Panc1 (cell line): ENCODE measurements at regions not wholly inside any gene's neighbourhood (a gene's known extent, or its start where the extent isn't known, plus 50 kb on each side); places are given as distances from the start of the nearest gene placed in this dataset.

Experiments
- ATAC-seq: fragments of 200-7000 bp; cut with Tn5 transposase; 2 replicates; pipeline ENCODE4 v1.9.1; 2020; ENCODE audit warnings: mild to moderate bottlenecking, moderate library complexity
- BruUV-seq: library from RNA; stranded (reverse); fragments of 400-500 nt; replicated peaks from 2 replicates; lab custom pipeline; 2021; lab: Mats Ljungman, UMichigan
- CTCF ChIA-PET: fragments of 300-600 bp; sonication (Branson Sonifier 250); formaldehyde crosslinking; loops from one replicate; lab custom pipeline; 2022; ENCODE audit warnings: antibody characterized with exemption; lab: Charles Lee
- POLR2A ChIA-PET: fragments of 300-600 bp; sonication (Branson Sonifier 250); formaldehyde crosslinking; loops from one replicate; lab custom pipeline; 2022; ENCODE audit warnings: antibody characterized with exemption; lab: Charles Lee
- DNase-seq: peaks from one replicate; pipeline ENCODE4 v3.0.0-alpha.2; 2010; ENCODE audit warnings: low read depth, low spot score
- H3K27ac ChIP-seq: 2 replicates; pipeline ENCODE4 v1.5.1; 2011; ENCODE audit warnings: mild to moderate bottlenecking, low read length, inconsistent platforms
- H3K27me3 ChIP-seq: fragments of 200-500 bp; sonication (Bioruptor generic); 2 replicates; pipeline ENCODE4 v1.6.0; 2014; ENCODE audit warnings: low read length, inconsistent platforms; ENCODE audit not compliant: control insufficient read depth, insufficient read depth
- H3K36me3 ChIP-seq: fragments of 200-500 bp; sonication (Bioruptor generic); 2 replicates; pipeline ENCODE4 v1.5.1; 2014; ENCODE audit warnings: inconsistent platforms, mild to moderate bottlenecking, low read length, moderate library complexity; ENCODE audit not compliant: control insufficient read depth, insufficient read depth
- H3K4me1 ChIP-seq: 2 replicates; pipeline ENCODE4 v1.5.1; 2011; ENCODE audit warnings: inconsistent platforms, mild to moderate bottlenecking, low read length, moderate library complexity; ENCODE audit not compliant: control insufficient read depth, insufficient read depth
- H3K4me3 ChIP-seq, 2 experiments: 2 replicates each; pipeline ENCODE4 v1.5.1; 2011 to 2012; ENCODE audit warnings: low read depth in 2 of 2, low read length in 2 of 2, mild to moderate bottlenecking in 2 of 2, inconsistent platforms in 1 of 2, moderate library complexity in 1 of 2
- H3K9me3 ChIP-seq: fragments of 200-500 bp; sonication (Bioruptor generic); 2 replicates; pipeline ENCODE4 v1.5.1; 2014; ENCODE audit warnings: low read depth, mild to moderate bottlenecking, inconsistent platforms, low read length, moderate library complexity; ENCODE audit not compliant: control insufficient read depth, insufficient read depth
- CTCF ChIP-seq: fragments of 450-650 bp; IDR thresholded peaks from 2 replicates; pipeline ENCODE4 v1.5.1; 2017; ENCODE audit warnings: mild to moderate bottlenecking
- POLR2AphosphoS5 ChIP-seq: IDR thresholded peaks from 2 replicates; pipeline ENCODE4 v1.6.1; 2012; ENCODE audit warnings: mild to moderate bottlenecking, low read depth, low read length, moderate library complexity
- REST ChIP-seq, 2 experiments: IDR thresholded peaks; 2 replicates each; pipeline ENCODE4 v1.6.1; 2011 to 2012; ENCODE audit warnings: low read depth in 2 of 2, control low read depth in 1 of 2, low read length in 1 of 2, mild to moderate bottlenecking in 1 of 2, moderate library complexity in 1 of 2; ENCODE audit not compliant: insufficient read depth in 1 of 2
- SIN3A ChIP-seq: IDR thresholded peaks from 2 replicates; pipeline ENCODE4 v1.6.1; 2012; ENCODE audit warnings: low read depth, mild to moderate bottlenecking, low read length, moderate library complexity, borderline replicate concordance; ENCODE audit not compliant: insufficient read depth
- TCF7L2 ChIP-seq: IDR thresholded peaks from 2 replicates; pipeline ENCODE4 v1.6.1; 2011; ENCODE audit warnings: mild to moderate bottlenecking, low read depth, low read length, inconsistent platforms
- in situ Hi-C: cut with HindIII; loops from 2 replicates; pipeline ENCODE4 v1.10.0; 2016; ENCODE audit warnings: low sequenced_read_pairs, low pct_unique_long_range_greater_than_20kb
- intact Hi-C: fragments of 100-400 bp; cut with micrococcal nuclease; formaldehyde crosslinking; loops from one replicate; pipeline ENCODE4 v1.10.0; 2022; ENCODE audit not compliant: unreplicated experiment

- H3K27me3 ChIP-seq: no peaks in the 10 kb centered on the region
- ATAC-seq (no peak), DNase-seq (no peak)
- H3K27ac ChIP-seq: no peak overlapping the region
- TF ChIP-seq SIN3A (no peak), REST (IDR thresholded peaks at IDR 0.05; ENCODE audit: insufficient read depth in 1 of 2, low read depth in 2 of 2, low read length in 1 of 2) (no peak), TCF7L2 (no peak), CTCF (no peak), POLR2AphosphoS5 (no peak)
- no peak overlapping the region for H3K4me3 ChIP-seq
- ChIA-PET POLR2A (no interaction called here), CTCF (no interaction called here)
- no TSS peak for BruUV-seq
- H3K4me1 ChIP-seq: no peaks in the 10 kb centered on the region
- H3K36me3 ChIP-seq: no peaks in the 10 kb centered on the region
- no peaks in the 10 kb centered on the region for H3K9me3 ChIP-seq
- intact Hi-C loops: no loop called here
- in situ Hi-C loops: no loop called here
Observed at GRCh38 chr2:67694445-67694844, 297.3 kb downstream of the ETAA1 start.

GRCh38 chr2:67701011-67701410 is 303.9 kb downstream of the ETAA1 start:
- BruUV-seq: no TSS peak
- no peak overlapping the region for H3K27ac ChIP-seq

More at GRCh38 chr2:67701011-67701410, 303.9 kb downstream of the ETAA1 start:
- in situ Hi-C loops (no loop called here), intact Hi-C loops (no loop called here)
- ChIA-PET POLR2A (no interaction called here), CTCF (no interaction called here)
- Histone ChIP-seq H3K9me3 (no peaks in the 10 kb centered on the region), H3K27me3 (no peaks in the 10 kb centered on the region), H3K36me3 (no peaks in the 10 kb centered on the region), H3K4me1 (no peaks in the 10 kb centered on the region), H3K4me3 (no peak overlapping the region)
- TF ChIP-seq POLR2AphosphoS5: no peak
- no peak for TF ChIP-seq TCF7L2
- no peak for TF ChIP-seq CTCF
- no peak for TF ChIP-seq SIN3A
- TF ChIP-seq REST (IDR thresholded peaks at IDR 0.05; ENCODE audit: insufficient read depth in 1 of 2, low read depth in 2 of 2, low read length in 1 of 2): no peak
- no peak for DNase-seq
- ATAC-seq: no peak
